ENCODE measurements at regions not wholly inside any gene's neighbourhood (a gene's known extent, or its start where the extent isn't known, plus 50 kb on each side); places are given as distances from the start of the nearest gene placed in this dataset.

DNA sequence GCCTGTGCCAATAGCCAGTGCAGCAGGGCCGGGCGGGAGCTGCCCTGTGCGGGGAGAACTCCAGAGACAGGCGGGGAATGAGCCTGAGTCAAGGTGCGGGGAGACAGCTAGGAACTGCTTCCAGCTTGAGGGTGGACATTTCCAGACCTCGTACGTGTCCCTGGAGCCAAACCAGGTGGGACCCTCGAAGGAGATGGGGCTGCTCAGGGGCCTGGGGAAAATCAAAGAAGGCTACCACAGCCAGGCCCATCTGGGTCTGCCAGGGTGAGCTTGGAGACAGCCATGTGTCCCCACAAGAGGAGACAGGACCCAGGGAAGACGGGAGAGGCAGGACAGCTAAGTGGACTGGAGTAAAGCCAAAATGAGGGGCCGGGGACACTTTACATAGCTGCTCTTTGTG is 504.9 kb upstream of the MGMT start:
- in situ Hi-C loops (cut with MboI; ENCODE audit: low sequenced_read_pairs, unreplicated experiment) = no loop called here
- TF ChIP-seq CTCF (IDR thresholded peaks at IDR 0.05; ENCODE audit: borderline replicate concordance, control extremely low read depth, extremely low read depth, insufficient read depth, missing control alignments) = no peak
- no peak for DNase-seq (ENCODE audit: low spot score)

- no peak for TF ChIP-seq CTCF (IDR thresholded peaks at IDR 0.05; ENCODE audit: borderline replicate concordance, control extremely low read depth, extremely low read depth, insufficient read depth, missing control alignments)
- DNase-seq (ENCODE audit: low spot score) = no peak
- in situ Hi-C loops (cut with MboI; ENCODE audit: low sequenced_read_pairs, unreplicated experiment) = no loop called here
Measured at GRCh38 chr10:128963211-128964099, 503.6 kb upstream of the MGMT start.

DNA sequence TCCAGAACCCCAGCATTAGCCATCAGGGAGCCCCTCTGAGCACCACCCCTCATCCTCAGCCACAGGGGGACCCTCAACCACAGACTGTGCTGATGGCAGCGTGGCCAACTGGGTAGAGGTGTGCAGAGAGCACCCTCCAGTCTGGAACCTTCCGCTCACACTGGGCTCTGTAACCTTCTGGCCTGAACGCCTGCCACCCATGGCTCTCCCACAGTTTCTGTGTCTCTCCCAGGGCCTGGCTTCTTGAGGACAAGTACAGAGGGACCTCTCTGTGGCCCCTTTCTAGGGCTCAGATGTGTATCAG is 503.0 kb upstream of the MGMT start:
- DNase-seq (ENCODE audit: low spot score) = no peak
- in situ Hi-C loops (cut with MboI; ENCODE audit: low sequenced_read_pairs, unreplicated experiment) = no loop called here
- TF ChIP-seq CTCF (IDR thresholded peaks at IDR 0.05; ENCODE audit: borderline replicate concordance, control extremely low read depth, extremely low read depth, insufficient read depth, missing control alignments) = no peak

GRCh38 chr10:128967980-128968756 is 498.9 kb upstream of the MGMT start:
- in situ Hi-C loops (cut with MboI; ENCODE audit: low sequenced_read_pairs, unreplicated experiment) = no loop called here
- TF ChIP-seq CTCF (IDR thresholded peaks at IDR 0.05; ENCODE audit: borderline replicate concordance, control extremely low read depth, extremely low read depth, insufficient read depth, missing control alignments) = no peak
- no peak for DNase-seq (ENCODE audit: low spot score)

DNA sequence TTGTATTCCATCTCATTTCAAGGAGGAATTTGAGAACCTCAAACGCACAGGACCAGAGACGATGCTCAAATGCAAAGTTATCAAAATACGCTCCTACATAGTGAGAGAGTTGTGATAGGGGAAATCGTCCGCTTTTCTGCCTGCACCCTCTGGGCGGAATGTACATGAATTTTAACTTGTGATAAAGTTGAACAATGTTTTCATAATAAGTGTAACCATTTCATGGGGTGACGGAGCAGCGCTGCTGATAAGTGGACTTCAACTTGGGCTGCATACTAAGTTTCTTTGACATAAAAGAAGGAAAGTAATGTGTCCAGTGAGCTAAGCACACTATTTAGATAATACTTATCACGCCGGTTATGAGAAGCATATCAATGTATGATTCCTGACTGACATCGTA is 497.5 kb upstream of the MGMT start:
- no peak for DNase-seq (ENCODE audit: low spot score)
- in situ Hi-C loops (cut with MboI; ENCODE audit: low sequenced_read_pairs, unreplicated experiment) = no loop called here
- TF ChIP-seq CTCF (IDR thresholded peaks at IDR 0.05; ENCODE audit: borderline replicate concordance, control extremely low read depth, extremely low read depth, insufficient read depth, missing control alignments) = no peak

GRCh38 chr10:128971374-128972035 is 495.5 kb upstream of the MGMT start:
- no peak for TF ChIP-seq CTCF (IDR thresholded peaks at IDR 0.05; ENCODE audit: borderline replicate concordance, control extremely low read depth, extremely low read depth, insufficient read depth, missing control alignments)
- in situ Hi-C loops (cut with MboI; ENCODE audit: low sequenced_read_pairs, unreplicated experiment) = no loop called here
- no peak for DNase-seq (ENCODE audit: low spot score)
